SK-N-SH (cell line): ENCODE measurements at regions not wholly inside any gene's neighbourhood (a gene's known extent, or its start where the extent isn't known, plus 50 kb on each side); places are given as distances from the start of the nearest gene placed in this dataset.
"Not testable (repeated sequence)": the region's sequence is repeated elsewhere in the genome, so short reads cannot be mapped to it uniquely, and the experiment has no call there.

Experiments
- CTCF ChIA-PET: fragments of 300-600, 350-600 bp; formaldehyde crosslinking; extraction: SDS; loops from one replicate; lab custom pipeline; 2021; lab: Yijun Ruan, JAX
- POLR2A ChIA-PET: fragments of 350-600 bp; sonication (Branson Sonifier 250); formaldehyde crosslinking; extraction: SDS; loops from one replicate; lab custom pipeline; 2020; ENCODE audit warnings: antibody characterized with exemption, inconsistent platforms; lab: Yijun Ruan, JAX
- DNase-seq: peaks from one replicate; pipeline ENCODE4 v3.0.0; 2012
- H2AFZ ChIP-seq: fragments of 200-600 bp; sonication (generic); 2 replicates; pipeline ENCODE4 v1.8.1; 2016; ENCODE audit warnings: antibody characterized with exemption, mild to moderate bottlenecking, low read depth
- H3F3A ChIP-seq: fragments of 200-600 bp; sonication (generic); replicated peaks from 2 replicates; pipeline ENCODE3; 2016; ENCODE audit warnings: antibody characterized with exemption, mild to moderate bottlenecking; ENCODE audit not compliant: insufficient read depth
- H3K27ac ChIP-seq, 2 experiments: fragments of 200-500 bp in 1 of 2; fragments of 200-600 bp in 1 of 2; sonication (Bioruptor generic) in 1 of 2; sonication (generic), shearing (Covaris generic) in 1 of 2; 2 replicates each; pipeline versions ENCODE4 v1.5.1 to v1.6.1; 2014 to 2016; ENCODE audit warnings: low read depth in 2 of 2, inconsistent platforms in 1 of 2, low read length in 1 of 2, mild to moderate bottlenecking in 1 of 2, mixed read lengths in 1 of 2
- H3K27me3 ChIP-seq: fragments of 200-600 bp; sonication (generic), shearing (Covaris generic); 2 replicates; pipeline ENCODE4 v1.6.1; 2016; ENCODE audit warnings: mixed run types; ENCODE audit not compliant: insufficient read depth
- H3K36me3 ChIP-seq, 2 experiments: fragments of 200-500 bp in 1 of 2; fragments of 200-600 bp in 1 of 2; sonication (Bioruptor generic) in 1 of 2; sonication (generic) in 1 of 2; replicated peaks in 1 of 2; 2 replicates each; pipeline versions ENCODE3 to v1.5.1; 2014 to 2016; ENCODE audit warnings: low read length in 1 of 2, mild to moderate bottlenecking in 1 of 2; ENCODE audit not compliant: insufficient read depth in 2 of 2, control insufficient read depth in 1 of 2
- H3K4me1 ChIP-seq, 2 experiments: fragments of 200-500 bp in 1 of 2; fragments of 200-600 bp in 1 of 2; sonication (Bioruptor generic) in 1 of 2; sonication (generic), shearing (Covaris generic) in 1 of 2; 2 replicates each; pipeline versions ENCODE4 v1.5.1 to v1.6.1; 2014 to 2016; ENCODE audit warnings: low read depth in 1 of 2, low read length in 1 of 2, mixed run types in 1 of 2; ENCODE audit not compliant: insufficient read depth in 2 of 2, control insufficient read depth in 1 of 2
- H3K4me2 ChIP-seq: fragments of 200-600 bp; sonication (generic), shearing (Covaris generic); 2 replicates; pipeline ENCODE4 v1.6.1; 2017; ENCODE audit warnings: mixed run types
- H3K4me3 ChIP-seq, 2 experiments: fragments of 200-500 bp in 1 of 2; fragments of 200-600 bp in 1 of 2; sonication (Bioruptor generic) in 1 of 2; sonication (generic), shearing (Covaris generic) in 1 of 2; 2 replicates each; pipeline versions ENCODE4 v1.5.1 to v1.8.1; 2014 to 2016; ENCODE audit warnings: low read depth in 2 of 2, inconsistent platforms in 1 of 2, low read length in 1 of 2, mild to moderate bottlenecking in 1 of 2, mixed read lengths in 1 of 2, moderate library complexity in 1 of 2
- H3K79me2 ChIP-seq: fragments of 200-600 bp; sonication (generic); 2 replicates; pipeline ENCODE4 v1.8.1; 2017; ENCODE audit warnings: mild to moderate bottlenecking; ENCODE audit not compliant: insufficient read depth
- H3K9ac ChIP-seq: fragments of 200-600 bp; sonication (generic); 2 replicates; pipeline ENCODE4 v1.6.1; 2017; ENCODE audit warnings: mixed run types
- H3K9me2 ChIP-seq: fragments of 200-600 bp; sonication (generic); 2 replicates; pipeline ENCODE4 v1.6.1; 2017; ENCODE audit warnings: mixed run types
- H3K9me3 ChIP-seq: fragments of 200-600 bp; sonication (generic); 2 replicates; pipeline ENCODE4 v1.6.1; 2017; ENCODE audit warnings: mixed run types, mild to moderate bottlenecking, moderate library complexity
- H4K20me1 ChIP-seq: fragments of 200-600 bp; sonication (generic); 2 replicates; pipeline ENCODE4 v1.6.1; 2017; ENCODE audit warnings: mild to moderate bottlenecking, mixed run types; ENCODE audit not compliant: insufficient read depth
- CHD2 ChIP-seq: fragments of 150-350 bp; IDR thresholded peaks from 2 replicates; pipeline ENCODE4 v1.6.1; 2018; ENCODE audit warnings: low read length; ENCODE audit not compliant: partially characterized antibody
- EP300 ChIP-seq, 2 experiments: IDR thresholded peaks; 2 replicates each; pipeline versions ENCODE4 v1.4.0 to v1.6.1; 2012; ENCODE audit warnings: borderline replicate concordance in 1 of 2, low read depth in 1 of 2, low read length in 1 of 2
- FOXM1 ChIP-seq: IDR thresholded peaks from 2 replicates; pipeline ENCODE4 v1.4.0; 2012; ENCODE audit warnings: low read depth, mild to moderate bottlenecking
- MEF2A ChIP-seq: IDR thresholded peaks from 2 replicates; pipeline ENCODE4 v1.4.0; 2012; ENCODE audit warnings: low read depth, borderline replicate concordance
- MXI1 ChIP-seq: IDR thresholded peaks from 2 replicates; pipeline ENCODE4 v1.6.1; 2012; ENCODE audit warnings: mild to moderate bottlenecking, low read depth, low read length, improper control_type of control experiment
- NRF1 ChIP-seq: IDR thresholded peaks from 2 replicates; pipeline ENCODE4 v1.6.1; 2012; ENCODE audit warnings: low read depth, mild to moderate bottlenecking, low read length
- POLR2AphosphoS5 ChIP-seq: IDR thresholded peaks from 2 replicates; pipeline ENCODE4 v1.6.1; 2012; ENCODE audit warnings: low read depth, low read length
- TCF12 ChIP-seq: IDR thresholded peaks from 2 replicates; pipeline ENCODE4 v1.4.0; 2012
- TEAD4 ChIP-seq: IDR thresholded peaks from 2 replicates; pipeline ENCODE4 v1.4.0; 2012; ENCODE audit warnings: mild to moderate bottlenecking, borderline replicate concordance; ENCODE audit not compliant: insufficient read depth
- YY1 ChIP-seq: IDR thresholded peaks from 2 replicates; pipeline ENCODE4 v1.4.0; 2012; ENCODE audit warnings: low read depth, mild to moderate bottlenecking
- WGBS: methylation state at CpG from one replicate; pipeline ENCODE4 v1.1.6; 2017; ENCODE audit warnings: low lambda C conversion rate; 5-methylcytosine and 5-hydroxymethylcytosine counted together
- TF ChIP-seq, protein P1 (sequence below): IDR thresholded peaks from 2 replicates; pipeline ENCODE4 v1.4.0; 2012; ENCODE audit warnings: low read depth, borderline replicate concordance
- TF ChIP-seq, protein P2 (sequence below): fragments of 150-350 bp; IDR thresholded peaks from 2 replicates; pipeline ENCODE4 v1.6.1; 2016; ENCODE audit warnings: mild to moderate bottlenecking, low read depth, low read length
- TF ChIP-seq, protein P3 (sequence below): fragments of 200-600 bp; sonication (generic); IDR thresholded peaks from 2 replicates; pipeline ENCODE4 v1.6.1; 2017; ENCODE audit warnings: antibody characterized with exemption, mild to moderate bottlenecking, moderate library complexity
- TF ChIP-seq, protein P4 (sequence below): fragments of 150-350 bp; IDR thresholded peaks from 2 replicates; pipeline ENCODE4 v1.6.1; 2017; ENCODE audit warnings: antibody characterized with exemption, low read length, low read depth, borderline replicate concordance

DNA sequence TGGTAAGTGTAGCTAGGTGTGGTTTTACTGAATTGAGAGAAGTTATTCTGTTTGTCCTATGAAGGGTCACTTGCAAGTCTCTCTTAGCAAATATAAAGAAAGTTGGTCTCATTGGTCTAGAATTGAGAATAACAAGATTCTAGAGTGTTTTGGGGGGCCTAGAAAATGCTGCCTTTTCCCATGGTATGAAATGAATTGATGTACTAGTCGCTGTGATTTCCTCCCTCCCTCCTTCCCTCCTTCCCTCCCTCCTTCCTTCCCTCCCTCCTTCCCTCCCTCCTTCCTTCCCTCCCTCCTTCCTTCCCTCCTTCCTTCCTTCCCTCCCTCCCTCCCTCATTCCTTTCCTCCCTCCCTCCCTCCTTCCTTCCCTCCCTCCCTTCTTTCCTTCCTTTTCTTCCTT, 166.7 kb upstream of the RGS6 start (continued):
- TF ChIP-seq, protein P1, sequence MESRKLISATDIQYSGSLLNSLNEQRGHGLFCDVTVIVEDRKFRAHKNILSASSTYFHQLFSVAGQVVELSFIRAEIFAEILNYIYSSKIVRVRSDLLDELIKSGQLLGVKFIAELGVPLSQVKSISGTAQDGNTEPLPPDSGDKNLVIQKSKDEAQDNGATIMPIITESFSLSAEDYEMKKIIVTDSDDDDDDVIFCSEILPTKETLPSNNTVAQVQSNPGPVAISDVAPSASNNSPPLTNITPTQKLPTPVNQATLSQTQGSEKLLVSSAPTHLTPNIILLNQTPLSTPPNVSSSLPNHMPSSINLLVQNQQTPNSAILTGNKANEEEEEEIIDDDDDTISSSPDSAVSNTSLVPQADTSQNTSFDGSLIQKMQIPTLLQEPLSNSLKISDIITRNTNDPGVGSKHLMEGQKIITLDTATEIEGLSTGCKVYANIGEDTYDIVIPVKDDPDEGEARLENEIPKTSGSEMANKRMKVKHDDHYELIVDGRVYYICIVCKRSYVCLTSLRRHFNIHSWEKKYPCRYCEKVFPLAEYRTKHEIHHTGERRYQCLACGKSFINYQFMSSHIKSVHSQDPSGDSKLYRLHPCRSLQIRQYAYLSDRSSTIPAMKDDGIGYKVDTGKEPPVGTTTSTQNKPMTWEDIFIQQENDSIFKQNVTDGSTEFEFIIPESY: no peak
- TF ChIP-seq MEF2A: no peak

DNA sequence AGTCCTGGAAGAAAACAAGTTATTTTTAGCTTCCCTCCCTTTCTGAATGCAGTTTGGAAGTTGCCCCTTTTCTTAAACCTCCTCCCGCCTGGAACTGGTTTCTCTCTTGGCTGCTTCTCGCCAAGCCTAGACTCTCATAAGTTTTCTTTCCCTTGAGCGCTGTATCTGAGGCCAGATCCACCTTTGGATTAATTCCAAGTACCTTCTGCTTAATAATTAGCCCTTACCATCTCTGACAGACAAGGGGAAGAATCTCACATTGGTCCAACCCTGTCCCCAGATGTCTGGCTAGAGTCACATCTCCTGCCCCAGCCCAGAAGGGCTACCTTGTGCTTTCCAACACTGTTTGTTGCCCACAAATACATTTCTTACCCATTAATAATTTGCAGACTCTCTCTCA, 161.8 kb upstream of the RGS6 start:
- H4K20me1 ChIP-seq: no peaks in the 10 kb centered on the region
- H3K4me1 ChIP-seq: no peaks in the 10 kb centered on the region
- no peak for DNase-seq
- no peaks in the 10 kb centered on the region for H3K9me3 ChIP-seq
- H3F3A ChIP-seq: no peaks in the 10 kb centered on the region
- WGBS: 37% methylated on average over 3 of the region's 3 CpGs
- H3K36me3 ChIP-seq: no peaks in the 10 kb centered on the region
- no peak overlapping the region for H3K9ac ChIP-seq
- CTCF ChIA-PET: interaction anchor here (1.1 kb wide), 1 partner anchor 666 kb away, joined by 4 read pairs; no protein-coding TSS in a partner anchor
- TF ChIP-seq, protein P2, sequence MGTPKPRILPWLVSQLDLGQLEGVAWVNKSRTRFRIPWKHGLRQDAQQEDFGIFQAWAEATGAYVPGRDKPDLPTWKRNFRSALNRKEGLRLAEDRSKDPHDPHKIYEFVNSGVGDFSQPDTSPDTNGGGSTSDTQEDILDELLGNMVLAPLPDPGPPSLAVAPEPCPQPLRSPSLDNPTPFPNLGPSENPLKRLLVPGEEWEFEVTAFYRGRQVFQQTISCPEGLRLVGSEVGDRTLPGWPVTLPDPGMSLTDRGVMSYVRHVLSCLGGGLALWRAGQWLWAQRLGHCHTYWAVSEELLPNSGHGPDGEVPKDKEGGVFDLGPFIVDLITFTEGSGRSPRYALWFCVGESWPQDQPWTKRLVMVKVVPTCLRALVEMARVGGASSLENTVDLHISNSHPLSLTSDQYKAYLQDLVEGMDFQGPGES: no peak
- TF ChIP-seq YY1 (no peak), POLR2AphosphoS5 (no peak), FOXM1 (no peak), CHD2 (no peak), MXI1 (no peak), TCF12 (no peak), NRF1 (no peak), TEAD4 (no peak), EP300 (IDR thresholded peaks at IDR 0.05; ENCODE audit: borderline replicate concordance in 1 of 2, low read depth in 1 of 2, low read length in 1 of 2) (no peak)
- TF ChIP-seq, protein P3, sequence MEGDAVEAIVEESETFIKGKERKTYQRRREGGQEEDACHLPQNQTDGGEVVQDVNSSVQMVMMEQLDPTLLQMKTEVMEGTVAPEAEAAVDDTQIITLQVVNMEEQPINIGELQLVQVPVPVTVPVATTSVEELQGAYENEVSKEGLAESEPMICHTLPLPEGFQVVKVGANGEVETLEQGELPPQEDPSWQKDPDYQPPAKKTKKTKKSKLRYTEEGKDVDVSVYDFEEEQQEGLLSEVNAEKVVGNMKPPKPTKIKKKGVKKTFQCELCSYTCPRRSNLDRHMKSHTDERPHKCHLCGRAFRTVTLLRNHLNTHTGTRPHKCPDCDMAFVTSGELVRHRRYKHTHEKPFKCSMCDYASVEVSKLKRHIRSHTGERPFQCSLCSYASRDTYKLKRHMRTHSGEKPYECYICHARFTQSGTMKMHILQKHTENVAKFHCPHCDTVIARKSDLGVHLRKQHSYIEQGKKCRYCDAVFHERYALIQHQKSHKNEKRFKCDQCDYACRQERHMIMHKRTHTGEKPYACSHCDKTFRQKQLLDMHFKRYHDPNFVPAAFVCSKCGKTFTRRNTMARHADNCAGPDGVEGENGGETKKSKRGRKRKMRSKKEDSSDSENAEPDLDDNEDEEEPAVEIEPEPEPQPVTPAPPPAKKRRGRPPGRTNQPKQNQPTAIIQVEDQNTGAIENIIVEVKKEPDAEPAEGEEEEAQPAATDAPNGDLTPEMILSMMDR: no peak
- TF ChIP-seq, protein P4, sequence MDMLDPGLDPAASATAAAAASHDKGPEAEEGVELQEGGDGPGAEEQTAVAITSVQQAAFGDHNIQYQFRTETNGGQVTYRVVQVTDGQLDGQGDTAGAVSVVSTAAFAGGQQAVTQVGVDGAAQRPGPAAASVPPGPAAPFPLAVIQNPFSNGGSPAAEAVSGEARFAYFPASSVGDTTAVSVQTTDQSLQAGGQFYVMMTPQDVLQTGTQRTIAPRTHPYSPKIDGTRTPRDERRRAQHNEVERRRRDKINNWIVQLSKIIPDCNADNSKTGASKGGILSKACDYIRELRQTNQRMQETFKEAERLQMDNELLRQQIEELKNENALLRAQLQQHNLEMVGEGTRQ: no peak
- TF ChIP-seq, all 33 proteins: peak for 0
- Histone ChIP-seq H3K27me3 (no peaks in the 10 kb centered on the region), H2AFZ (no peak overlapping the region), H3K4me3 (no peak overlapping the region), H3K9me2 (no peaks in the 10 kb centered on the region), H3K4me2 (no peak overlapping the region), H3K79me2 (no peaks in the 10 kb centered on the region), H3K27ac (no peak overlapping the region)
- POLR2A ChIA-PET: no interaction called here

DNA sequence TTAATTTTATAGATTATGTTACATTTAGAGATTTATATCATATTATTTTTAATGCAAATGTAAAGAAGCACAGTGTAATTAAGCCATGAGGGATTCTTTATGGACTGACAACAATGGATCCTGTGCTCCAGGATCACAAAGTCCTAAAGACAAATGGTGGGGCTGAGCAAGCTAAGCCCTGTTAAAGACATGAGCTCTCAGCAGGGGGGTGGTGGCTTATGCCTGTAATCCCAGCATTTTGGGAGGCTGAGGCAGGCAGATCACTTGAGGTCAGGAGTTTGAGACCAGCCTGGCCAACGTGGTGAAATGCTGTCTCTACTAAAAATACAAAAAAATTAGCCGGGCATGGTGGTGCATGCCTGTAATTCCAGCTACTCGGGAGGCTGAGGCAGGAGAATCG, 160.8 kb upstream of the RGS6 start:
- H3F3A ChIP-seq, H3K9me2 ChIP-seq, H3K79me2 ChIP-seq, H2AFZ ChIP-seq, H3K9me3 ChIP-seq, H3K27ac ChIP-seq, H3K27me3 ChIP-seq, H3K4me1 ChIP-seq, H3K36me3 ChIP-seq, H3K9ac ChIP-seq, H3K4me3 ChIP-seq, H3K4me2 ChIP-seq, POLR2A ChIA-PET, DNase-seq, H4K20me1 ChIP-seq: not testable (repeated sequence)
- 0% methylated on average over 4 of the region's 4 CpGs for WGBS
- CTCF ChIA-PET: interaction anchor here (1.1 kb wide), 1 partner anchor 667 kb away, joined by 4 read pairs; no protein-coding TSS in a partner anchor

DNA sequence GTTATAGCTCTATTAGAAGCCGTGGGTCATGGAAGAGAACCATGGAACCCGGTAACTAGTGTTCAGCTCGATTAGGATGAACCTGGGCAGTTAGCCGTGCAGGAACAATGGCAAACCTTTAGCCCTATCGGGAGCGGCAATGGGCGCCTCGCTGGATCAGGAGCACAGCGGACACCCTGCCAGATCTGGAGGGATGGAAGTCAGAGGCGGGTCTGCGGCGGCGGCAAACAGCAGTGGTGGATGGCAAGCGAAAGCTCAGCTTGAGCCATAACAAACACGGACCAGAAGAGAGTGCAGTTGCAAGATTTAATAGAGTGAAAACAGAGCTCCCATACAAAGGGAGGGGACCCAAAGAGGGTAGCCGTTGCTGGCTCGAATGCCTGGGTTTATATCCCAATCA, 160.2 kb upstream of the RGS6 start:
- H3K9me2 ChIP-seq, H3K4me2 ChIP-seq, DNase-seq, H3K79me2 ChIP-seq, H3K27ac ChIP-seq, H3K4me1 ChIP-seq, H4K20me1 ChIP-seq, H3K27me3 ChIP-seq, H3F3A ChIP-seq, H2AFZ ChIP-seq, H3K9me3 ChIP-seq, H3K4me3 ChIP-seq, H3K9ac ChIP-seq, H3K36me3 ChIP-seq, POLR2A ChIA-PET: not testable (repeated sequence)
- CTCF ChIA-PET: interaction anchor here (1.1 kb wide), 1 partner anchor 19 kb away, joined by 3 read pairs; no protein-coding TSS in a partner anchor
- WGBS: 65% methylated on average over 17 of the region's 17 CpGs
